H9 (cell line): ENCODE measurements at regions not wholly inside any gene's neighbourhood (a gene's known extent, or its start where the extent isn't known, plus 50 kb on each side); places are given as distances from the start of the nearest gene placed in this dataset.

Source experiments
- DNase-seq: peaks from one replicate; pipeline ENCODE4 v3.0.0-alpha.2; 2017
- H2AFZ ChIP-seq: one replicate; pipeline ENCODE4 v1.6.1; 2013; ENCODE audit warnings: mild to moderate bottlenecking, low read length, control low read depth, moderate library complexity
- H2AK5ac ChIP-seq: 2 replicates; pipeline ENCODE4 v1.6.1; 2013; ENCODE audit warnings: low read length, control low read depth, mixed read lengths; ENCODE audit not compliant: insufficient read length
- H2BK120ac ChIP-seq: one replicate; pipeline ENCODE4 v1.6.1; 2013; ENCODE audit warnings: low read depth, mild to moderate bottlenecking, low read length, control low read depth, inconsistent platforms; ENCODE audit not compliant: poor library complexity, severe bottlenecking
- H2BK12ac ChIP-seq: 2 replicates; pipeline ENCODE4 v1.6.1; 2013; ENCODE audit warnings: low read length, control low read depth, mixed read lengths, low read depth; ENCODE audit not compliant: insufficient read length
- H2BK15ac ChIP-seq: 2 replicates; pipeline ENCODE4 v1.6.1; 2013; ENCODE audit warnings: low read depth, low read length, control low read depth
- H2BK20ac ChIP-seq: one replicate; pipeline ENCODE4 v1.6.1; 2013; ENCODE audit warnings: low read depth, mild to moderate bottlenecking, low read length, control low read depth, inconsistent platforms; ENCODE audit not compliant: poor library complexity, severe bottlenecking
- H2BK5ac ChIP-seq: 2 replicates; pipeline ENCODE4 v1.6.1; 2013; ENCODE audit warnings: low read length, control low read depth, mixed read lengths; ENCODE audit not compliant: insufficient read length
- H3K14ac ChIP-seq: 2 replicates; pipeline ENCODE4 v1.6.1; 2013; ENCODE audit warnings: low read length, control low read depth; ENCODE audit not compliant: insufficient read depth
- H3K18ac ChIP-seq: 2 replicates; pipeline ENCODE4 v1.6.1; 2013; ENCODE audit warnings: low read depth, mild to moderate bottlenecking, mixed read lengths, low read length, control low read depth; ENCODE audit not compliant: insufficient read length
- H3K23ac ChIP-seq: 2 replicates; pipeline ENCODE4 v1.6.1; 2013; ENCODE audit warnings: low read length, control low read depth, mixed read lengths, low read depth; ENCODE audit not compliant: insufficient read length
- H3K23me2 ChIP-seq: 2 replicates; pipeline ENCODE4 v1.6.1; 2013; ENCODE audit warnings: low read depth, mild to moderate bottlenecking, mixed read lengths, low read length, control low read depth; ENCODE audit not compliant: insufficient read length, poor library complexity, severe bottlenecking
- H3K27ac ChIP-seq: 2 replicates; pipeline ENCODE4 v1.5.1; 2013; ENCODE audit warnings: low read length, control low read depth, mixed read lengths, low read depth; ENCODE audit not compliant: insufficient read length
- H3K27me3 ChIP-seq: 2 replicates; pipeline ENCODE4 v1.6.1; 2013; ENCODE audit warnings: low read length, control low read depth, inconsistent platforms; ENCODE audit not compliant: insufficient read depth
- H3K4ac ChIP-seq: 2 replicates; pipeline ENCODE4 v1.6.1; 2013; ENCODE audit warnings: low read depth, mild to moderate bottlenecking, control low read depth, inconsistent platforms, low read length, moderate library complexity
- H3K4me1 ChIP-seq: 2 replicates; pipeline ENCODE4 v1.6.1; 2013; ENCODE audit warnings: low read length, control low read depth, inconsistent platforms; ENCODE audit not compliant: insufficient read depth
- H3K4me2 ChIP-seq: 2 replicates; pipeline ENCODE4 v1.6.1; 2013; ENCODE audit warnings: low read length, control low read depth, mixed read lengths; ENCODE audit not compliant: insufficient read length, insufficient read depth
- H3K56ac ChIP-seq: 2 replicates; pipeline ENCODE4 v1.6.1; 2013; ENCODE audit warnings: low read depth, mild to moderate bottlenecking, mixed read lengths, low read length, control low read depth; ENCODE audit not compliant: insufficient read length
- H3K79me1 ChIP-seq: 2 replicates; pipeline ENCODE4 v1.6.1; 2013; ENCODE audit warnings: low read depth, mild to moderate bottlenecking, moderate library complexity, low read length, control low read depth, inconsistent platforms; ENCODE audit not compliant: insufficient read depth, poor library complexity, severe bottlenecking
- H3K79me2 ChIP-seq: 2 replicates; pipeline ENCODE4 v1.6.1; 2013; ENCODE audit warnings: low read length, control low read depth, inconsistent platforms; ENCODE audit not compliant: insufficient read depth
- H3K9ac ChIP-seq: 2 replicates; pipeline ENCODE4 v1.6.1; 2013; ENCODE audit warnings: low read length, control low read depth, mixed read lengths; ENCODE audit not compliant: insufficient read length; ENCODE audit errors: extremely low read depth
- H3K9me3 ChIP-seq: one replicate; pipeline ENCODE4 v1.6.1; 2013; ENCODE audit warnings: low read depth, low read length, inconsistent platforms; ENCODE audit not compliant: control insufficient read depth
- H3T11ph ChIP-seq: one replicate; pipeline ENCODE4 v1.6.1; 2013; ENCODE audit warnings: mild to moderate bottlenecking, low read length, control low read depth, inconsistent platforms
- H4K20me1 ChIP-seq: one replicate; pipeline ENCODE4 v1.6.1; 2013; ENCODE audit not compliant: control insufficient read depth, insufficient read length, insufficient read depth
- H4K5ac ChIP-seq: 2 replicates; pipeline ENCODE4 v1.6.1; 2013; ENCODE audit warnings: low read depth, mild to moderate bottlenecking, mixed read lengths, low read length, control low read depth; ENCODE audit not compliant: insufficient read length
- H4K8ac ChIP-seq: replicated peaks from 2 replicates; pipeline ENCODE4 v1.6.1; 2013; ENCODE audit warnings: low read length, control low read depth, mixed read lengths, low read depth; ENCODE audit not compliant: insufficient read length
- H4K91ac ChIP-seq: 2 replicates; pipeline ENCODE4 v1.6.1; 2013; ENCODE audit warnings: low read depth, mild to moderate bottlenecking, moderate library complexity, mixed read lengths, low read length, control low read depth; ENCODE audit not compliant: insufficient read length
- H3K27ac Mint-ChIP-seq, 3 experiments: 2 replicates in 2 of 3; 3 replicates in 1 of 3; pipeline ENCODE4 v1.8.0; 2020 to 2021; ENCODE audit warnings: mixed read lengths in 3 of 3, mild to moderate bottlenecking in 1 of 3, moderate library complexity in 1 of 3
- H3K27me3 Mint-ChIP-seq: 2 replicates; pipeline ENCODE4 v1.8.0; 2021; ENCODE audit warnings: low read depth, mild to moderate bottlenecking, moderate library complexity, mixed read lengths
- H3K36me3 Mint-ChIP-seq, 3 experiments: 2 replicates in 2 of 3; 3 replicates in 1 of 3; pipeline ENCODE4 v1.8.0; 2020 to 2021; ENCODE audit warnings: low read depth in 3 of 3, mixed read lengths in 3 of 3; ENCODE audit not compliant: insufficient read depth in 1 of 3
- H3K4me1 Mint-ChIP-seq, 2 experiments: 2 replicates each; pipeline ENCODE4 v1.8.0; 2020; ENCODE audit warnings: mixed read lengths in 2 of 2
- H3K4me3 Mint-ChIP-seq, 2 experiments: 2 replicates in 1 of 2; 3 replicates in 1 of 2; pipeline ENCODE4 v1.8.0; 2020 to 2021; ENCODE audit warnings: mild to moderate bottlenecking in 2 of 2, mixed read lengths in 2 of 2, moderate library complexity in 1 of 2
- H3K9me3 Mint-ChIP-seq, 2 experiments: 2 replicates in 1 of 2; 3 replicates in 1 of 2; pipeline ENCODE4 v1.8.0; 2020; ENCODE audit warnings: mild to moderate bottlenecking in 2 of 2, mixed read lengths in 2 of 2, moderate library complexity in 1 of 2
- CTCF ChIP-seq: fragments of 200-600 bp; sonication (generic); conservative IDR thresholded peaks from 3 replicates; pipeline ENCODE4 v1.8.0; 2021; ENCODE audit warnings: antibody characterized with exemption, mild to moderate bottlenecking
- WGBS: extraction: QIAGEN DNeasy Blood & Tissue Kit; methylation state at CpG from one replicate; pipeline ENCODE4 v1.1.7; 2013; ENCODE audit warnings: missing lambda C conversion rate, low lambda C conversion rate, mixed read lengths; ENCODE audit not compliant: insufficient read length; ENCODE audit errors: extremely low coverage; 5-methylcytosine and 5-hydroxymethylcytosine counted together

DNA sequence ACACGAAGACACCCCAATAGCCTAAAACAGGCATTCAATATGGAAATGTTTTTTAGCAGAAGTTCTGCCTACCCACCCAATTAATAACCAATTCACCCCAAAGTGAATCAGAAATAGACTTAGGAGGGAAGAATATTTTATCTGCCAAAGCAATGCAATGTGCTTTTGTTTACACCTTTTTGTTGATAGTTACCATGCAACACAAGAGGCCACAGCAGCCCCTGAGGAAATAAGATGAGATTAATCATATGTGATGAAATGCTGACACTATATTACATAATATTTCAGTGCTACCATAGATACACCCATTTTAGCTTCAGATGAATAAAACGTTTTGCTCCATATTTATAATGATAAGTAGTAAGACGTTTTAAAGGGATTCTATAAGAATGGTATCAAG, 60.9 kb upstream of the RGS2 start:
- H3K4me1 ChIP-seq = peaks cover 2% of the 10 kb centered on the region; the same call in 1 of the 2 replicates
- no peak for DNase-seq
- H3K23me2 ChIP-seq = no peaks in the 10 kb centered on the region
- H3K56ac ChIP-seq = no peak overlapping the region
- peaks cover 5 to 6% of the 10 kb centered on the region in 2 experiments for H3K4me1 Mint-ChIP-seq
- no peak overlapping the region for H3K27ac Mint-ChIP-seq
- no peak overlapping the region for H2BK120ac ChIP-seq
- no peak overlapping the region for H3K4me3 Mint-ChIP-seq
- H3K27me3 ChIP-seq = no peaks in the 10 kb centered on the region
- H4K8ac ChIP-seq = no peak overlapping the region
- no peak overlapping the region for H3K4me2 ChIP-seq
- H3K9me3 ChIP-seq = no peaks in the 10 kb centered on the region
- no peak for TF ChIP-seq CTCF
- no peak overlapping the region for H3K23ac ChIP-seq
- no peak overlapping the region for H2BK12ac ChIP-seq
- H3K27me3 Mint-ChIP-seq = no peaks in the 10 kb centered on the region
- H4K5ac ChIP-seq = no peak overlapping the region
- no peak overlapping the region for H2BK20ac ChIP-seq
- WGBS = no CpG with 5 or more reads among the region's 3 CpGs
- H2AK5ac ChIP-seq = no peak overlapping the region
- no peak overlapping the region for H3K27ac ChIP-seq
- no peaks in the 10 kb centered on the region for H4K20me1 ChIP-seq
- no peak overlapping the region for H4K91ac ChIP-seq
- H3K79me2 ChIP-seq = no peaks in the 10 kb centered on the region
- no peak overlapping the region for H3K18ac ChIP-seq
- no peak overlapping the region for H3K4ac ChIP-seq
- H3K9ac ChIP-seq = no peak overlapping the region
- peaks cover 4 to 12% of the 10 kb centered on the region in 2 experiments; a peak in 4 of 5 replicates for H3K9me3 Mint-ChIP-seq
- no peak overlapping the region for H3T11ph ChIP-seq
- H2BK15ac ChIP-seq = no peak overlapping the region
- no peak overlapping the region for H2BK5ac ChIP-seq
- peaks cover 0 to 9% (median 0%) of the 10 kb centered on the region in 3 experiments; a peak in 3 of 7 replicates for H3K36me3 Mint-ChIP-seq
- H2AFZ ChIP-seq = no peak overlapping the region
- H3K79me1 ChIP-seq = no peaks in the 10 kb centered on the region
- no peak overlapping the region for H3K14ac ChIP-seq
